OCI-M1 (cell line): ENCODE measurements at regions not wholly inside any gene's neighbourhood (a gene's known extent, or its start where the extent isn't known, plus 50 kb on each side); places are given as distances from the start of the nearest gene placed in this dataset.

Source experiments
- DNase-seq: peaks from one replicate; lab custom pipeline; 2025; lab: John Stamatoyannopoulos, UW

DNA sequence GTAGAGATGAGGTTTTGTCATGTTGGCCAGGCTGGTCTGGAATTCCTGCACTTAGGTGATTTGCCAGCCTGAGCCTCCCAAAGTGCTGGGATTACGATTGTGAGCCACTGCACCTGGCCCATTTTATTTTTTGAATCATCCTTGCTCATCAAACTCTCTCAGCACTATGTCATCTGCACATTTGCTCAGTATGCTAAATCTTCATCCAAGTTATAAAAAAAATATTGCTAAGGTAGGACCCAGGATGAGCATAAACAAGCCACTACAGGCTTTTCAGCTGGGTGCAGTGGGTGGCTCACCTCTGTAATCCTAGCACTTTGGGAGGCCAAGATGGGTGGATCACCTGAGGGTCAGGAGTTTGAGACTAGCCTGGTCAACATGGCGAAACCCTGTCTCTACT is 510.1 kb upstream of the LARGE1 start:
- no peak for DNase-seq

DNA sequence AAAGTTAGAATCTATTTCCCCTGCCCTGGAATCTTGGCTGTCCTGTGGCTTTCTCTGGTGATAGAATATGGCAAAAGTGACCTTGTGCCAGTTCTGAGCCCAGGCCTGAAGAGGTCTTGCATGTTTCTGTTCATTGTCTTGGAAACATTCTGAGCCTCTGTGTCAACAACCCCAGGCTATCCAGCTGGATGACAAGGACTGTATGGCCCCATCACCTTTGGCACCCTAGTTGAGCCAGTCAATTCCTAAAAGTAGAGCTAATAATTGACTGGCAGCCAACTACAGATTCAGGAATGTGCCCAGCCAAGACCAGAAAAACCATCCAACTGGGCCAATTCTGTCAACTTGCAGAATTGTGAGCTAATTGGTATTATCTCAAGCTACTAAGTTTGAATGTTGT is 514.1 kb upstream of the LARGE1 start:
- no peak for DNase-seq

- no peak for DNase-seq
Observed at GRCh38 chr22:34437140-34437539, 516.9 kb upstream of the LARGE1 start.

DNA sequence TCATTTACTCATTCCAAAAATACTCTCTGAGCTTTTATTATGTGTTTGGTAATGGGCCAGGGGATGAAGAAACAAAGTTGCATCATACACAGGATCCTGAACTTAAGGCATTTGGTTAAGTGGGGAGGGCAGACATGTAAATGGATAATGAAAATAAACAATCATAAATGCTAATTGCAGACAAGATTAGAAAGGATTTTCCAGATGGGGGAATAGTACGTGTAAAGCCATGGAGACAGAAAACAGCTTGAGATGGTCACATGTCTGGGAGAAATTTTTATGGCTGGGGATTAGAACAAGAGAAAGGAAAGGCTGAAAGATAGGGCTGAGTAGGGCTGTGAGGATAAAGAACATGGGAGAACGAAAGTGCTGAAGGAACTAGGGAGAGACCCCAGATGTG is 534.3 kb upstream of the LARGE1 start:
- no peak for DNase-seq

- no peak for DNase-seq
Observed at GRCh38 chr22:34462795-34463194, 542.5 kb upstream of the LARGE1 start.

GRCh38 chr22:34475886-34476285 is 555.6 kb upstream of the LARGE1 start:
- no peak for DNase-seq

- no peak for DNase-seq
Observed at GRCh38 chr22:34476762-34477161, 556.5 kb upstream of the LARGE1 start.

- no peak for DNase-seq
Observed at GRCh38 chr22:34481090-34481489, 560.8 kb upstream of the LARGE1 start.

DNA sequence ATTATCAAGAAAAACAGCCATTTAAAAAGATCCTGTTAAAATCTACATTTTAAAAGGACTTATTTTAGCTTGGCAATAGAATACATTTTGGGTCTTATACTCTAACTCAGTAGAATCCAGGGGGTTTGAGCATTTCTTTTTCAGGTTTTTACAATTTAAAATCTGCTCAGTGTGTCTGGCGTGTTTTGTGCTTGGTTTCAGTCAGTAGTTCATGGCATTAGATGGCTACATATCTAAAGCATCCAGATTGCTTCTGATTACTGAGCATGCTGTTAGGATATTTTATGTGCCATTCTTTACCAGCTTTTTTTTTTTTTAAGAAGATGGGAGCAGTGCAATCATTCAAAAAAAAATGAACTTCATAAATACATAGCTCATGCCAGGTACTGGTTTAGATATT is 566.1 kb upstream of the LARGE1 start:
- no peak for DNase-seq

GRCh38 chr22:34489861-34490260 is 569.6 kb upstream of the LARGE1 start:
- DNase-seq: no peak

- no peak for DNase-seq
Observed at GRCh38 chr22:34490886-34491285, 570.6 kb upstream of the LARGE1 start.

DNA sequence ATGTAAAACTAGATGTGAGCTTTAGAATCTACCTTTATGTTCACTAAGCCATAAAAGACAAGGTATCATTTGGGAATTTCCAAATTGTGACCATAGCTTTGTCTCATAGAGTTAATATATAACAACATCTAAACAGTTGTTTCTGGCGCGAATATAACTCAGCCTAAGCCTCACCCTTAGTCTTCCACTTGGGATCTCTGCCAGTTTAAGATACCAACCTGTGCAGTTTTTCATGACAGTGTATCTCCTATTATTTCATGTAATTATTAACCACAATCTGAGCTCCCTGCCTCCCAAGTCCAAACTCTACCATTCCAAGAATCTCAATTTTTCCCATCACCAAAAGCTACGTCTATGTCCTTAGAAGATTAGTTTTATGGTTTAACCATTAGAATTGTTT is 572.5 kb upstream of the ISX start:
- no peak for DNase-seq

GRCh38 chr22:34501366-34501965 is 564.5 kb upstream of the ISX start:
- DNase-seq: no peak

GRCh38 chr22:34502821-34503220 is 563.1 kb upstream of the ISX start:
- DNase-seq: peak; percentile 54

GRCh38 chr22:34508797-34509196 is 557.2 kb upstream of the ISX start:
- no peak for DNase-seq

GRCh38 chr22:34526681-34527080 is 539.3 kb upstream of the ISX start:
- DNase-seq: no peak

GRCh38 chr22:34534101-34534500 is 531.9 kb upstream of the ISX start:
- DNase-seq: no peak

DNA sequence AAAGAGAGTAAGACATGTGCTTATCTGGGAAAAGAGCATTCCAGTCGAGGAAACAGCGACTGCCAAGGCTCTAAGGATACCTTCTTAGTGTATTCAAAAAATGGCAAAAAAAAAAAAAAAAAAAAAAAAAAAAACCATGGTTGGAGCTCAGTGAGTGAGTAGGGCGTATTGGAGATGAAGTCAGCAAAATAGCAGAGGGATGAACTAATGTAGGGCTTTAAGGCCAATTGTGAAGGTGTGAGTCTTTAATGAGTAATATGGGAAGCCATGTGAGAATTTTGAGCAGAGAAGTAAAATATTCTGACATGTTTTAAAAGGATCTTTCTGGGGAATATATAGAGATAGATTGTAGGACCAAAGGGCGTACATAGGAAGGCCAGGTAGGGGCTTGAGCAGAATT is 498.6 kb upstream of the ISX start:
- DNase-seq: no peak

DNA sequence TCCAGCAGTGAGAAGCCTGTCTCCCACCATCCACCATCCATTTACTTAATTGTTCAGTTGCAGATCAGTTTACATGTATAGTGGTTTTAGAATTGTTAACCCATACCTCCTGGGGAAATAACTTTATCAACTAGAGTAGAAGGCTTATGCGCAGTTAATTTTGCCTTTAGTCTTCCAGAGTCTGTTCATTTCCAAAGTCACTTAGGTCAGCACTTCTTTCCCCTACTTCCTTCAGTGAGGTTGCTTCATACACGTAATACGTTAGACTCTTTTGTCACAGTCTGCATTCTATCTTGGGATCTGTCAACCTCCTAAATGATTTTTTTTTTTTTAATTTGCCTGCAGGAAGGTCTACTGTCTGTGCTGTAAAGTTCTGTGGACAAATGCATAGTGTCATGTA is 495.6 kb upstream of the ISX start:
- DNase-seq: no peak

DNA sequence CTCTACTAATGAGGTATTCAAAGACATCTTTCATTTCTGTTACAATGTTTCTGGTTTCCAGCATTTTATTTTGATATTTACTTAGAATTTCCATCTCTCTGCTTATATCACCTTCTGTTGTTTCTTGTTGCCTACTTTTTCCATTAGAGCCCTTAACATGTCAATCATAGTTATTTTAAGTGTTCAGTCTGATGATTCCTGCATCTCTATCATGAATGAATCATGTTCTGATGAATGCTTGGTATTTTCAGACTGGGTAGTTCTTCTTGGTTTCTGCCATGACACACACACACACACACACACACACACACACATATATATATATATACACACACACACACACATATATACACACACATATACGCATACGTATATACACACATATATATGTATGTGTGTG is 486.4 kb upstream of the ISX start:
- no peak for DNase-seq

- DNase-seq: no peak
Observed at GRCh38 chr22:34587357-34588356, 478.3 kb upstream of the ISX start.

DNA sequence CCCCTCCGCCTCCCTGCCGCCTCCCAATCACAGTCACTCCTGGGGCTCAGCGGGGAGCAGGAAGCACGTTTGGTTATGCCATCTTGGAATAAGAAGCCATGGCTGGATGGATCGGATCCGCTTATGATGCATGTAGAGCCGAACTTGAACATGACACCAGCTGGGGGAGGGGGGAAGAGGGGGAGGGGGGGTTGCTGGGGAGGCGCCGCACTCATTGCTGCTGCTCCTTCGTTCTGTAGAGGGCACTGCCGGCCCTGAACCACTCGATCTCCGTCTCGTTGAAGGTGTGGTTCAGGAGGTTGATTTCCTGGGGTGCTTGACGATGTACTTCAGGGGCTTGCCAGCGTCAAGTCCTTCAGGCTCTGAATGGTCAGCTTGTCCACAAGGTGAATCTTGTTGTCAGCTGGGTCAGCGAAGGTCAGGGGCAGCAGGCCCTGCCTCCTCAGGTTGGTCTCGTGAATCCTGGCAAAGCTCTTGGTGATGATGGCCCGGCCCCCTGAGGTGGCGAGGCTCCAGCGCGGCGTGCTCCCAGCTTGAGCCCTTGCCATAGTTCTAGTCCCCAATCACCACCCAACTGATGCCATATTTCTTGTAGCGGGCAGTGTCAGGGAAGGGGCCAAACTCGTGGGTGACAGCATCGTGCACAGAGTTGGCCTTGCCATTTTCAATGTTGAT is 476.9 kb upstream of the ISX start:
- no peak for DNase-seq
